Peyer's patch (tissue), 4 donors: ENCODE measurements at regions not wholly inside any gene's neighbourhood (a gene's known extent, or its start where the extent isn't known, plus 50 kb on each side); places are given as distances from the start of the nearest gene placed in this dataset.

Experiments
- DNase-seq, 3 donors: peaks; one replicate each; pipeline ENCODE4 v3.0.0-alpha.2; 2017 to 2019
- H3K27ac ChIP-seq, 4 donors: fragments of 200-600 bp; sonication (generic); one replicate each; pipeline ENCODE4 v1.5.1; 2016 to 2019
- H3K27me3 ChIP-seq, 2 donors: fragments of 200-600 bp; sonication (generic); one replicate each; pipeline ENCODE4 v1.5.1; 2019
- H3K36me3 ChIP-seq, 3 donors: fragments of 200-600 bp; sonication (generic); one replicate each; pipeline ENCODE4 v1.5.1; 2016 to 2019
- H3K4me1 ChIP-seq, 4 donors: fragments of 200-600 bp; sonication (generic); one replicate each; pipeline ENCODE4 v1.5.1; 2016 to 2019
- H3K4me3 ChIP-seq, 4 donors: fragments of 200-600 bp; sonication (generic); 1 replicate in 3 of 4; 2 replicates in 1 of 4; pipeline ENCODE4 v1.5.1; 2016 to 2019; ENCODE audit warnings: mild to moderate bottlenecking in 1 of 4
- H3K9me3 ChIP-seq, 4 donors: fragments of 200-600 bp; sonication (generic); one replicate each; pipeline ENCODE4 v1.5.1; 2016 to 2019; ENCODE audit warnings: mild to moderate bottlenecking in 1 of 4
- CTCF ChIP-seq, 6 experiments: fragments of 450-650 bp in 4 of 6; fragments of 200-600 bp in 2 of 6; sonication (generic) in 1 of 6; IDR thresholded peaks; one replicate each; pipeline ENCODE4 v1.5.1; 2017 to 2019; ENCODE audit warnings: antibody characterized with exemption in 6 of 6, mild to moderate bottlenecking in 3 of 6, moderate library complexity in 1 of 6
- POLR2A ChIP-seq, 2 donors: fragments of 450-650 bp; IDR thresholded peaks; one replicate each; pipeline ENCODE4 v1.5.1; 2017; ENCODE audit warnings: antibody characterized with exemption in 2 of 2, mild to moderate bottlenecking in 2 of 2, moderate library complexity in 2 of 2

- Histone ChIP-seq H3K36me3 (no peaks in the 10 kb centered on the region), H3K27me3 (no peaks in the 10 kb centered on the region), H3K9me3 (no peaks in the 10 kb centered on the region), H3K4me1 (no peaks in the 10 kb centered on the region), H3K27ac (no peak overlapping the region), H3K4me3 (no peak overlapping the region)
- no peak for DNase-seq
- no peak for TF ChIP-seq POLR2A (IDR thresholded peaks at IDR 0.05)
- no peak for TF ChIP-seq CTCF (IDR thresholded peaks at IDR 0.05)
Measured at GRCh38 chr5:102659151-102659550, 96.0 kb upstream of the PAM start.

GRCh38 chr5:102660111-102660510 is 95.0 kb upstream of the PAM start:
- no peak for DNase-seq
- H3K36me3 ChIP-seq = no peaks in the 10 kb centered on the region
- no peaks in the 10 kb centered on the region for H3K27me3 ChIP-seq
- H3K4me1 ChIP-seq = no peaks in the 10 kb centered on the region
- H3K4me3 ChIP-seq = no peak overlapping the region
- H3K9me3 ChIP-seq = no peaks in the 10 kb centered on the region
- TF ChIP-seq CTCF (IDR thresholded peaks at IDR 0.05) (no peak), POLR2A (IDR thresholded peaks at IDR 0.05) (no peak)
- no peak overlapping the region for H3K27ac ChIP-seq

- Histone ChIP-seq H3K27me3 (no peaks in the 10 kb centered on the region), H3K9me3 (no peaks in the 10 kb centered on the region), H3K27ac (no peak overlapping the region), H3K4me3 (no peak overlapping the region), H3K4me1 (no peaks in the 10 kb centered on the region), H3K36me3 (no peaks in the 10 kb centered on the region)
- TF ChIP-seq CTCF (IDR thresholded peaks at IDR 0.05) = no peak
- TF ChIP-seq POLR2A (IDR thresholded peaks at IDR 0.05) = no peak
- DNase-seq = no peak
Measured at GRCh38 chr5:102663749-102664530, 91.2 kb upstream of the PAM start.

GRCh38 chr5:102664616-102665335 is 90.3 kb upstream of the PAM start:
- DNase-seq = no peak
- H3K9me3 ChIP-seq = no peaks in the 10 kb centered on the region
- no peaks in the 10 kb centered on the region for H3K27me3 ChIP-seq
- no peak overlapping the region for H3K4me3 ChIP-seq
- H3K36me3 ChIP-seq = no peaks in the 10 kb centered on the region
- no peaks in the 10 kb centered on the region for H3K4me1 ChIP-seq
- H3K27ac ChIP-seq = no peak overlapping the region
- TF ChIP-seq POLR2A (IDR thresholded peaks at IDR 0.05) (no peak), CTCF (IDR thresholded peaks at IDR 0.05) (no peak)

GRCh38 chr5:102666164-102666946 is 88.8 kb upstream of the PAM start:
- DNase-seq = no peak
- no peaks in the 10 kb centered on the region for H3K9me3 ChIP-seq
- TF ChIP-seq POLR2A (IDR thresholded peaks at IDR 0.05) (no peak), CTCF (IDR thresholded peaks at IDR 0.05) (no peak)
- no peaks in the 10 kb centered on the region for H3K27me3 ChIP-seq
- H3K36me3 ChIP-seq = no peaks in the 10 kb centered on the region
- no peak overlapping the region for H3K27ac ChIP-seq
- no peak overlapping the region for H3K4me3 ChIP-seq
- H3K4me1 ChIP-seq = no peaks in the 10 kb centered on the region
